GM12872 (cell line): ENCODE measurements at regions not wholly inside any gene's neighbourhood (a gene's known extent, or its start where the extent isn't known, plus 50 kb on each side); places are given as distances from the start of the nearest gene placed in this dataset.

Source experiments
- CTCF ChIP-seq: IDR thresholded peaks from 3 replicates; pipeline ENCODE4 v1.5.1; 2011; ENCODE audit warnings: low read depth, mild to moderate bottlenecking, low read length, moderate library complexity; ENCODE audit not compliant: insufficient read depth

GRCh38 chr5:71828291-71829040 lies 109.4 kb downstream of the CARTPT start:
- TF ChIP-seq CTCF = no peak

- no peak for TF ChIP-seq CTCF
Measured at GRCh38 chr5:71829206-71829605, 110.1 kb downstream of the CARTPT start.

GRCh38 chr5:71830681-71831539 lies 111.8 kb downstream of the CARTPT start:
- no peak for TF ChIP-seq CTCF

- no peak for TF ChIP-seq CTCF
Measured at GRCh38 chr5:71832812-71833715, 114.0 kb downstream of the CARTPT start.

- no peak for TF ChIP-seq CTCF
Measured at GRCh38 chr5:71834601-71835000, 115.5 kb downstream of the CARTPT start.

GRCh38 chr5:71836084-71836483 lies 117.0 kb downstream of the CARTPT start:
- no peak for TF ChIP-seq CTCF
